HG02973 (cell line): ENCODE measurements at regions not wholly inside any gene's neighbourhood (a gene's known extent, or its start where the extent isn't known, plus 50 kb on each side); places are given as distances from the start of the nearest gene placed in this dataset.
A peak's percentile ranks its signal among the peaks of the same experiment; 100 is the strongest.
"Not testable (repeated sequence)": the region's sequence is repeated elsewhere in the genome, so short reads cannot be mapped to it uniquely, and the experiment has no call there.

Experiments used
- ATAC-seq: cut with Tn5 transposase; IDR thresholded peaks from one replicate; pipeline ENCODE4 v1.9.1; 2021; ENCODE audit warnings: moderate library complexity; ENCODE audit not compliant: unreplicated experiment

- no peak for ATAC-seq
Observed at GRCh38 chr4:137960371-137961050, 281.6 kb downstream of the SLC7A11 start.

- ATAC-seq: no peak
Observed at GRCh38 chr4:137957806-137958205, 284.3 kb downstream of the SLC7A11 start.

GRCh38 chr4:137956256-137956655 is 285.9 kb downstream of the SLC7A11 start:
- ATAC-seq: no peak

GRCh38 chr4:137955595-137955994 is 286.6 kb downstream of the SLC7A11 start:
- no peak for ATAC-seq

- ATAC-seq: no peak
Observed at GRCh38 chr4:137952116-137952515, 290.0 kb downstream of the SLC7A11 start.

GRCh38 chr4:137950286-137950685 is 291.9 kb downstream of the SLC7A11 start:
- no peak for ATAC-seq

GRCh38 chr4:137949746-137950145 is 292.4 kb downstream of the SLC7A11 start:
- no peak for ATAC-seq

- no peak for ATAC-seq
Observed at GRCh38 chr4:137946453-137947174, 295.5 kb downstream of the SLC7A11 start.

GRCh38 chr4:137942815-137943214 is 299.3 kb downstream of the SLC7A11 start:
- ATAC-seq: not testable (repeated sequence)

GRCh38 chr4:137942015-137942515 is 300.1 kb downstream of the SLC7A11 start:
- ATAC-seq: not testable (repeated sequence)

- ATAC-seq: no peak
Observed at GRCh38 chr4:137934911-137935310, 307.2 kb downstream of the SLC7A11 start.

- ATAC-seq: no peak
Observed at GRCh38 chr4:137934046-137934445, 308.1 kb downstream of the SLC7A11 start.

GRCh38 chr4:137927972-137928371 is 314.2 kb downstream of the SLC7A11 start:
- no peak for ATAC-seq

- ATAC-seq: peak; percentile 72
Observed at GRCh38 chr4:137923494-137923893, 318.7 kb downstream of the SLC7A11 start.

GRCh38 chr4:137922721-137923120 is 319.4 kb downstream of the SLC7A11 start:
- ATAC-seq: no peak

GRCh38 chr4:137909529-137910309 is 332.4 kb downstream of the SLC7A11 start:
- ATAC-seq: no peak

- ATAC-seq: no peak
Observed at GRCh38 chr4:137905930-137906329, 336.2 kb downstream of the SLC7A11 start.

GRCh38 chr4:137901114-137901513 is 341.0 kb downstream of the SLC7A11 start:
- no peak for ATAC-seq

GRCh38 chr4:137896221-137896737 is 345.9 kb downstream of the SLC7A11 start:
- ATAC-seq: no peak

- not testable (repeated sequence) for ATAC-seq
Observed at GRCh38 chr4:137895515-137895914, 346.6 kb downstream of the SLC7A11 start.

GRCh38 chr4:137892134-137892533 is 350.0 kb downstream of the SLC7A11 start:
- no peak for ATAC-seq
